22Rv1 (cell line): ENCODE measurements at regions not wholly inside any gene's neighbourhood (a gene's known extent, or its start where the extent isn't known, plus 50 kb on each side); places are given as distances from the start of the nearest gene placed in this dataset.

Experiments used
- ZFX ChIP-seq: fragments of 450-650 bp; IDR thresholded peaks from 2 replicates; pipeline ENCODE4 v1.6.1; 2017; ENCODE audit warnings: antibody characterized with exemption, borderline replicate concordance
- TF ChIP-seq, protein P1 (sequence below): fragments of 450-650 bp; IDR thresholded peaks from 2 replicates; pipeline ENCODE4 v1.5.1; 2017; ENCODE audit warnings: mild to moderate bottlenecking

DNA sequence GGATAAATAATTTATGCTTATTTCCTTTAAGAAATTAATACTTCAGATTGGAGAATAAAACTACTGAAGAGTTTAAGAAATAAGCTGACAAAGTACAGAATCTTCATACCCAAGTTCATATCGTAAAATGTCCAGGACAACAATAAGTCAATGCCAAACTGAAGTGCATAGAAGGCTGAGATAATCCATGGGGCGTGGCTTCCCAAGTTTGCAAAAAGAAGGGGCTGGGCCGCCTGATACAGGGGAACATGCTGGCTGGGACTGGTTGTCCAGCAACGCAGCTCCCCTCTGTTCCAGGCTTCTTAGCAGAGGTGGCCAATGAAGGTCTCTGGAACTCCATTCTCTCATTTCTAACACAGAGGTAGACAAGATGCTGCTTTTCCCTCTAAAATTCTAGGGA is 189.5 kb upstream of the SPOPL start:
- TF ChIP-seq, protein P1, sequence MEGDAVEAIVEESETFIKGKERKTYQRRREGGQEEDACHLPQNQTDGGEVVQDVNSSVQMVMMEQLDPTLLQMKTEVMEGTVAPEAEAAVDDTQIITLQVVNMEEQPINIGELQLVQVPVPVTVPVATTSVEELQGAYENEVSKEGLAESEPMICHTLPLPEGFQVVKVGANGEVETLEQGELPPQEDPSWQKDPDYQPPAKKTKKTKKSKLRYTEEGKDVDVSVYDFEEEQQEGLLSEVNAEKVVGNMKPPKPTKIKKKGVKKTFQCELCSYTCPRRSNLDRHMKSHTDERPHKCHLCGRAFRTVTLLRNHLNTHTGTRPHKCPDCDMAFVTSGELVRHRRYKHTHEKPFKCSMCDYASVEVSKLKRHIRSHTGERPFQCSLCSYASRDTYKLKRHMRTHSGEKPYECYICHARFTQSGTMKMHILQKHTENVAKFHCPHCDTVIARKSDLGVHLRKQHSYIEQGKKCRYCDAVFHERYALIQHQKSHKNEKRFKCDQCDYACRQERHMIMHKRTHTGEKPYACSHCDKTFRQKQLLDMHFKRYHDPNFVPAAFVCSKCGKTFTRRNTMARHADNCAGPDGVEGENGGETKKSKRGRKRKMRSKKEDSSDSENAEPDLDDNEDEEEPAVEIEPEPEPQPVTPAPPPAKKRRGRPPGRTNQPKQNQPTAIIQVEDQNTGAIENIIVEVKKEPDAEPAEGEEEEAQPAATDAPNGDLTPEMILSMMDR = no peak
- TF ChIP-seq ZFX = no peak
